Keratinocyte (primary cell): ENCODE measurements at regions not wholly inside any gene's neighbourhood (a gene's known extent, or its start where the extent isn't known, plus 50 kb on each side); places are given as distances from the start of the nearest gene placed in this dataset.

Experiments used
- DNase-seq: peaks from one replicate; pipeline ENCODE4 v3.0.0-alpha.2; 2011; ENCODE audit warnings: low read depth, missing footprints, low spot score
- FAIRE-seq: peaks from 2 replicates; lab custom pipeline; 2011; peaks lifted over from hg19 to GRCh38; lab: Jason Lieb, UNC
- H2AFZ ChIP-seq: 2 replicates; pipeline ENCODE4 v1.6.0; 2012; ENCODE audit warnings: low read length, control low read depth, inconsistent platforms; ENCODE audit not compliant: control insufficient read depth
- H3K27ac ChIP-seq: 2 replicates; pipeline ENCODE4 v1.5.1; 2011; ENCODE audit warnings: low read length; ENCODE audit not compliant: control insufficient read depth, insufficient read depth
- H3K27me3 ChIP-seq: 3 replicates; pipeline ENCODE4 v1.6.0; 2011; ENCODE audit warnings: low read length; ENCODE audit not compliant: control insufficient read depth, insufficient read depth; ENCODE audit errors: extremely low read depth
- H3K36me3 ChIP-seq, 2 experiments: 2 replicates in 1 of 2; 3 replicates in 1 of 2; pipeline ENCODE4 v1.5.1; 2011; ENCODE audit warnings: low read length in 2 of 2, mild to moderate bottlenecking in 1 of 2; ENCODE audit not compliant: control insufficient read depth in 2 of 2, insufficient read depth in 2 of 2; ENCODE audit errors: extremely low read depth in 1 of 2
- H3K4me1 ChIP-seq: 3 replicates; pipeline ENCODE4 v1.5.1; 2011; ENCODE audit warnings: low read length; ENCODE audit not compliant: control insufficient read depth, insufficient read depth; ENCODE audit errors: extremely low read depth
- H3K4me2 ChIP-seq: 3 replicates; pipeline ENCODE4 v1.6.0; 2011; ENCODE audit warnings: low read depth, low read length; ENCODE audit not compliant: control insufficient read depth, insufficient read depth; ENCODE audit errors: extremely low read depth
- H3K4me3 ChIP-seq, 3 experiments: fragments of 200-600 bp in 1 of 3; sonication (generic) in 1 of 3; 2 replicates in 2 of 3; 3 replicates in 1 of 3; pipeline ENCODE4 v1.5.1; 2011 to 2016; ENCODE audit warnings: low read length in 3 of 3, mild to moderate bottlenecking in 3 of 3, control low read depth in 2 of 3, inconsistent platforms in 1 of 3, low read depth in 1 of 3, mixed read lengths in 1 of 3, mixed run types in 1 of 3, moderate library complexity in 1 of 3; ENCODE audit not compliant: control insufficient read depth in 2 of 3, insufficient read depth in 2 of 3; ENCODE audit errors: extremely low read depth in 1 of 3
- H3K79me2 ChIP-seq: 2 replicates; pipeline ENCODE4 v1.6.0; 2012; ENCODE audit warnings: low read length; ENCODE audit not compliant: control insufficient read depth, insufficient read depth
- H3K9ac ChIP-seq: 3 replicates; pipeline ENCODE4 v1.6.0; 2011; ENCODE audit warnings: low read length; ENCODE audit not compliant: control insufficient read depth, insufficient read depth; ENCODE audit errors: extremely low read depth
- H3K9me1 ChIP-seq: 3 replicates; pipeline ENCODE4 v1.6.0; 2011; ENCODE audit warnings: low read length; ENCODE audit not compliant: control insufficient read depth, insufficient read depth; ENCODE audit errors: extremely low read depth
- H3K9me3 ChIP-seq: 2 replicates; pipeline ENCODE4 v1.5.1; 2012; ENCODE audit warnings: low read depth, low read length; ENCODE audit not compliant: control insufficient read depth
- H4K20me1 ChIP-seq: 3 replicates; pipeline ENCODE4 v1.6.0; 2011; ENCODE audit warnings: low read length; ENCODE audit not compliant: control insufficient read depth, insufficient read depth; ENCODE audit errors: extremely low read depth
- CTCF ChIP-seq, 3 experiments: IDR thresholded peaks in 1 of 3; conservative IDR thresholded peaks in 1 of 3; optimal IDR thresholded peaks in 1 of 3; 2 replicates in 2 of 3; 3 replicates in 1 of 3; pipeline versions ENCODE3 to v1.5.1; 2011; ENCODE audit warnings: low read length in 3 of 3, mild to moderate bottlenecking in 3 of 3, moderate library complexity in 2 of 3, control low read depth in 1 of 3, inconsistent platforms in 1 of 3; ENCODE audit not compliant: insufficient read depth in 2 of 3; ENCODE audit errors: extremely low read depth in 1 of 3
- EZH2 ChIP-seq: IDR thresholded peaks from one replicate; pipeline ENCODE4 v1.6.1; 2012; ENCODE audit warnings: inconsistent platforms, mild to moderate bottlenecking, low read length, moderate library complexity
- dilution Hi-C: fragments of 300-500 bp; cut with MboI; formaldehyde crosslinking; loops from one replicate; pipeline ENCODE4 v1.7.0; 2020; ENCODE audit warnings: low sequenced_read_pairs; ENCODE audit not compliant: extremely low pct_ligation_motif_present

GRCh38 chr18:39886136-39886535, 2068.9 kb upstream of the PIK3C3 start:
- no peak overlapping the region for H2AFZ ChIP-seq
- dilution Hi-C loops = no loop called here
- H4K20me1 ChIP-seq = no peaks in the 10 kb centered on the region
- no peak for TF ChIP-seq CTCF (optimal IDR thresholded peaks at IDR 0.05 in 1 of 3, IDR thresholded peaks at IDR 0.05 in 1 of 3, conservative IDR thresholded peaks at IDR 0.05 in 1 of 3; ENCODE audit: extremely low read depth in 1 of 3, insufficient read depth in 2 of 3, low read length in 3 of 3)
- no peak for TF ChIP-seq EZH2
- no peak overlapping the region for H3K9ac ChIP-seq
- H3K9me3 ChIP-seq = no peaks in the 10 kb centered on the region
- H3K4me3 ChIP-seq = no peak overlapping the region
- no peak overlapping the region for H3K4me2 ChIP-seq
- no peaks in the 10 kb centered on the region for H3K9me1 ChIP-seq
- no peak overlapping the region for H3K27ac ChIP-seq
- FAIRE-seq (no peak), DNase-seq (no peak)
- peaks cover 5% of the 10 kb centered on the region for H3K4me1 ChIP-seq
- no peaks in the 10 kb centered on the region for H3K36me3 ChIP-seq
- H3K27me3 ChIP-seq = no peaks in the 10 kb centered on the region
- H3K79me2 ChIP-seq = no peaks in the 10 kb centered on the region

- no peak overlapping the region for H2AFZ ChIP-seq
- H3K4me2 ChIP-seq = no peak overlapping the region
- H3K9ac ChIP-seq = no peak overlapping the region
- H3K9me1 ChIP-seq = no peaks in the 10 kb centered on the region
- dilution Hi-C loops = no loop called here
- H3K36me3 ChIP-seq = no peaks in the 10 kb centered on the region
- H3K79me2 ChIP-seq = no peaks in the 10 kb centered on the region
- H3K4me1 ChIP-seq = peaks cover 3% of the 10 kb centered on the region
- FAIRE-seq (no peak), DNase-seq (no peak)
- no peaks in the 10 kb centered on the region for H4K20me1 ChIP-seq
- TF ChIP-seq EZH2 (no peak), CTCF (optimal IDR thresholded peaks at IDR 0.05 in 1 of 3, IDR thresholded peaks at IDR 0.05 in 1 of 3, conservative IDR thresholded peaks at IDR 0.05 in 1 of 3; ENCODE audit: extremely low read depth in 1 of 3, insufficient read depth in 2 of 3, low read length in 3 of 3) (no peak)
- no peaks in the 10 kb centered on the region for H3K9me3 ChIP-seq
- no peak overlapping the region for H3K27ac ChIP-seq
- H3K4me3 ChIP-seq = no peak overlapping the region
- no peaks in the 10 kb centered on the region for H3K27me3 ChIP-seq
Measured at GRCh38 chr18:39872651-39873050, 2082.4 kb upstream of the PIK3C3 start.
